ENCODE measurements at regions not wholly inside any gene's neighbourhood (a gene's known extent, or its start where the extent isn't known, plus 50 kb on each side); places are given as distances from the start of the nearest gene placed in this dataset.

DNA sequence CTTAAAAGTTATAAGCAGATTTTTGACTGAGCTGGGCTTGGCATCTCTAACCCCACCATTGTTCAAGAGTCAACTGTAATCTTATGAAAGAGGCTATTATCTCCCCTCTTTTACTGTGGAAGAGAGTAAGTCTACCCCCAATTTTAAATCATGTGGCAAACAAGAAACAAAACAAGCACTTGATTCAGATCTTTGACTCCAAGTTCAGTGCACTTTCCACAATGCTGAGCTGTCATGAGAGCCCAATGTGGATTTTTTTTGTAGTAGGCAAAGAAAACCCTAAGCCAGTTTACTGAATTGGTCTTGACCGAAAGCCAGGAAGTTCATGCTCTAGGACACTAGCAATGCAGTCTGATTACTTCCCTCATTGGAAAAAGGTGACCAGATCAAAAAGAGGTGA is 306.2 kb downstream of the GALC start:
- Histone ChIP-seq H3K4me3 (replicated peaks in 1 of 3; ENCODE audit: insufficient read depth in 1 of 3, low read depth in 2 of 3, low read length in 3 of 3) (no peak overlapping the region), H3K9ac (ENCODE audit: insufficient read depth, low read depth, low read length) (no peak overlapping the region), H3K27me3 (ENCODE audit: control insufficient read depth in 1 of 2, insufficient read depth in 2 of 2, low read length in 2 of 2) (no peaks in the 10 kb centered on the region), H3K4me1 (ENCODE audit: insufficient read depth, low read length) (no peaks in the 10 kb centered on the region), H3K27ac (ENCODE audit: extremely low read length, insufficient read depth, low read length) (no peak overlapping the region), H3K36me3 (replicated peaks in 1 of 2; ENCODE audit: control insufficient read depth in 1 of 2, insufficient read depth in 2 of 2, low read length in 2 of 2) (no peaks in the 10 kb centered on the region), H2AFZ (ENCODE audit: low read length) (no peak overlapping the region), H4K20me1 (ENCODE audit: insufficient read depth, low read length) (no peaks in the 10 kb centered on the region), H3K79me2 (ENCODE audit: insufficient read depth, low read length) (no peaks in the 10 kb centered on the region), H3K9me3 (ENCODE audit: low read length) (no peaks in the 10 kb centered on the region), H3K4me2 (ENCODE audit: low read depth, low read length) (no peak overlapping the region)
- in situ Hi-C loops (cut with HindIII; ENCODE audit: extremely low pct_ligation_motif_present, low pct_unique_long_range_greater_than_20kb) (no loop called here), intact Hi-C loops (cut with micrococcal nuclease; ENCODE audit: unreplicated experiment) (no loop called here)
- DNase-seq (ENCODE audit: low spot score) (no peak), ATAC-seq (no peak), FAIRE-seq (no peak)
- TF ChIP-seq, protein P1, sequence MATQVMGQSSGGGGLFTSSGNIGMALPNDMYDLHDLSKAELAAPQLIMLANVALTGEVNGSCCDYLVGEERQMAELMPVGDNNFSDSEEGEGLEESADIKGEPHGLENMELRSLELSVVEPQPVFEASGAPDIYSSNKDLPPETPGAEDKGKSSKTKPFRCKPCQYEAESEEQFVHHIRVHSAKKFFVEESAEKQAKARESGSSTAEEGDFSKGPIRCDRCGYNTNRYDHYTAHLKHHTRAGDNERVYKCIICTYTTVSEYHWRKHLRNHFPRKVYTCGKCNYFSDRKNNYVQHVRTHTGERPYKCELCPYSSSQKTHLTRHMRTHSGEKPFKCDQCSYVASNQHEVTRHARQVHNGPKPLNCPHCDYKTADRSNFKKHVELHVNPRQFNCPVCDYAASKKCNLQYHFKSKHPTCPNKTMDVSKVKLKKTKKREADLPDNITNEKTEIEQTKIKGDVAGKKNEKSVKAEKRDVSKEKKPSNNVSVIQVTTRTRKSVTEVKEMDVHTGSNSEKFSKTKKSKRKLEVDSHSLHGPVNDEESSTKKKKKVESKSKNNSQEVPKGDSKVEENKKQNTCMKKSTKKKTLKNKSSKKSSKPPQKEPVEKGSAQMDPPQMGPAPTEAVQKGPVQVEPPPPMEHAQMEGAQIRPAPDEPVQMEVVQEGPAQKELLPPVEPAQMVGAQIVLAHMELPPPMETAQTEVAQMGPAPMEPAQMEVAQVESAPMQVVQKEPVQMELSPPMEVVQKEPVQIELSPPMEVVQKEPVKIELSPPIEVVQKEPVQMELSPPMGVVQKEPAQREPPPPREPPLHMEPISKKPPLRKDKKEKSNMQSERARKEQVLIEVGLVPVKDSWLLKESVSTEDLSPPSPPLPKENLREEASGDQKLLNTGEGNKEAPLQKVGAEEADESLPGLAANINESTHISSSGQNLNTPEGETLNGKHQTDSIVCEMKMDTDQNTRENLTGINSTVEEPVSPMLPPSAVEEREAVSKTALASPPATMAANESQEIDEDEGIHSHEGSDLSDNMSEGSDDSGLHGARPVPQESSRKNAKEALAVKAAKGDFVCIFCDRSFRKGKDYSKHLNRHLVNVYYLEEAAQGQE (IDR thresholded peaks at IDR 0.05; ENCODE audit: borderline replicate concordance in 1 of 2, low read depth in 1 of 2, low read length in 2 of 2): no peak
- TF ChIP-seq ZNF343 (CRISPR knock-in tag; IDR thresholded peaks at IDR 0.05): no peak
- TF ChIP-seq, protein P2, sequence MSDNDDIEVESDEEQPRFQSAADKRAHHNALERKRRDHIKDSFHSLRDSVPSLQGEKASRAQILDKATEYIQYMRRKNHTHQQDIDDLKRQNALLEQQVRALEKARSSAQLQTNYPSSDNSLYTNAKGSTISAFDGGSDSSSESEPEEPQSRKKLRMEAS (IDR thresholded peaks at IDR 0.05): no peak
- TF ChIP-seq FOXP1 (IDR thresholded peaks at IDR 0.05): no peak
- no peak for TF ChIP-seq FOXP1 (CRISPR knock-in tag; IDR thresholded peaks at IDR 0.05)
- TF ChIP-seq ZNF143 (CRISPR knock-in tag; IDR thresholded peaks at IDR 0.05): no peak
- no peak for TF ChIP-seq SIX4 (CRISPR knock-in tag; IDR thresholded peaks at IDR 0.05)
- no peak for TF ChIP-seq ZNF75D (CRISPR knock-in tag; IDR thresholded peaks at IDR 0.05; ENCODE audit: borderline replicate concordance)
- no peak for TF ChIP-seq CBX1 (IDR thresholded peaks at IDR 0.05; ENCODE audit: low read depth)
- no peak for TF ChIP-seq ZNF44 (CRISPR knock-in tag; IDR thresholded peaks at IDR 0.05)
- no peak for TF ChIP-seq TEAD3 (CRISPR knock-in tag; optimal IDR thresholded peaks at IDR 0.05; ENCODE audit: borderline replicate concordance)
- no peak for TF ChIP-seq MZF1 (CRISPR knock-in tag; IDR thresholded peaks at IDR 0.05; ENCODE audit: borderline replicate concordance)
- no peak for TF ChIP-seq ZMYM4 (CRISPR knock-in tag; IDR thresholded peaks at IDR 0.05)
- TF ChIP-seq SAP130 (CRISPR knock-in tag; IDR thresholded peaks at IDR 0.05; ENCODE audit: low read depth): no peak
- WGBS (ENCODE audit: low lambda C conversion rate): 20% methylated on average over 1 of the region's 1 CpG
- CTCF ChIA-PET (ENCODE audit: low intra/inter-chr PET ratio, low total read pairs): no interaction called here
- BruUV-seq (replicated peaks): no TSS peak
- POLR2A ChIA-PET: no interaction called here
